Uterus (tissue), 2 donors: ENCODE measurements at regions not wholly inside any gene's neighbourhood (a gene's known extent, or its start where the extent isn't known, plus 50 kb on each side); places are given as distances from the start of the nearest gene placed in this dataset.

ENCODE experiments used
- CTCF ChIP-seq, 4 experiments: fragments of 200-600 bp in 2 of 4; fragments of 450-650 bp in 2 of 4; sonication (generic) in 2 of 4; IDR thresholded peaks; one replicate each; pipeline ENCODE4 v1.5.1; 2016 to 2019; ENCODE audit warnings: antibody characterized with exemption in 4 of 4, mild to moderate bottlenecking in 2 of 4, moderate library complexity in 1 of 4
- POLR2A ChIP-seq, 2 donors: fragments of 450-650 bp; IDR thresholded peaks; one replicate each; pipeline ENCODE4 v1.6.1; 2016; ENCODE audit warnings: antibody characterized with exemption in 2 of 2, mild to moderate bottlenecking in 1 of 2, moderate library complexity in 1 of 2

GRCh38 chr2:5497874-5498273 is 194.3 kb upstream of the SOX11 start:
- TF ChIP-seq CTCF (IDR thresholded peaks at IDR 0.05) (no peak), POLR2A (IDR thresholded peaks at IDR 0.05) (no peak)
